ENCODE measurements at regions not wholly inside any gene's neighbourhood (a gene's known extent, or its start where the extent isn't known, plus 50 kb on each side); places are given as distances from the start of the nearest gene placed in this dataset.

- TF ChIP-seq, protein P1, sequence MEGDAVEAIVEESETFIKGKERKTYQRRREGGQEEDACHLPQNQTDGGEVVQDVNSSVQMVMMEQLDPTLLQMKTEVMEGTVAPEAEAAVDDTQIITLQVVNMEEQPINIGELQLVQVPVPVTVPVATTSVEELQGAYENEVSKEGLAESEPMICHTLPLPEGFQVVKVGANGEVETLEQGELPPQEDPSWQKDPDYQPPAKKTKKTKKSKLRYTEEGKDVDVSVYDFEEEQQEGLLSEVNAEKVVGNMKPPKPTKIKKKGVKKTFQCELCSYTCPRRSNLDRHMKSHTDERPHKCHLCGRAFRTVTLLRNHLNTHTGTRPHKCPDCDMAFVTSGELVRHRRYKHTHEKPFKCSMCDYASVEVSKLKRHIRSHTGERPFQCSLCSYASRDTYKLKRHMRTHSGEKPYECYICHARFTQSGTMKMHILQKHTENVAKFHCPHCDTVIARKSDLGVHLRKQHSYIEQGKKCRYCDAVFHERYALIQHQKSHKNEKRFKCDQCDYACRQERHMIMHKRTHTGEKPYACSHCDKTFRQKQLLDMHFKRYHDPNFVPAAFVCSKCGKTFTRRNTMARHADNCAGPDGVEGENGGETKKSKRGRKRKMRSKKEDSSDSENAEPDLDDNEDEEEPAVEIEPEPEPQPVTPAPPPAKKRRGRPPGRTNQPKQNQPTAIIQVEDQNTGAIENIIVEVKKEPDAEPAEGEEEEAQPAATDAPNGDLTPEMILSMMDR (IDR thresholded peaks at IDR 0.05), result no peak
- no peak for TF ChIP-seq POLR2A (IDR thresholded peaks at IDR 0.05)
Measured at GRCh38 chr6:9936551-9936950, 478.3 kb downstream of the TFAP2A start.
